GM18858 (cell line): ENCODE measurements at regions not wholly inside any gene's neighbourhood (a gene's known extent, or its start where the extent isn't known, plus 50 kb on each side); places are given as distances from the start of the nearest gene placed in this dataset.
"Not testable (repeated sequence)": the region's sequence is repeated elsewhere in the genome, so short reads cannot be mapped to it uniquely, and the experiment has no call there.

ENCODE experiments used
- ATAC-seq: cut with Tn5 transposase; IDR thresholded peaks from one replicate; pipeline ENCODE4 v1.9.1; 2021; ENCODE audit not compliant: unreplicated experiment

- no peak for ATAC-seq
These were observed 97.3 kb downstream of the CCDC71L start for GRCh38 chr7:106563466-106564150.

GRCh38 chr7:106562711-106563366 is 98.1 kb downstream of the CCDC71L start:
- no peak for ATAC-seq

GRCh38 chr7:106561666-106562411 is 99.1 kb downstream of the CCDC71L start:
- no peak for ATAC-seq

GRCh38 chr7:106561151-106561550 is 99.8 kb downstream of the CCDC71L start:
- ATAC-seq, result no peak

- ATAC-seq, result no peak
These were observed 100.5 kb downstream of the CCDC71L start for GRCh38 chr7:106560482-106560881.

- not testable (repeated sequence) for ATAC-seq
These were observed 104.7 kb downstream of the CCDC71L start for GRCh38 chr7:106556244-106556643.

GRCh38 chr7:106554623-106555022 is 106.3 kb downstream of the CCDC71L start:
- ATAC-seq, result not testable (repeated sequence)

- ATAC-seq, result no peak
These were observed 107.5 kb downstream of the CCDC71L start for GRCh38 chr7:106553446-106553836.

- ATAC-seq, result peak; percentile 97
These were observed 108.1 kb downstream of the CCDC71L start for GRCh38 chr7:106552645-106553445.

- ATAC-seq, result no peak
These were observed 109.0 kb downstream of the CCDC71L start for GRCh38 chr7:106551936-106552335.

- no peak for ATAC-seq
These were observed 112.5 kb downstream of the CCDC71L start for GRCh38 chr7:106548491-106548890.

GRCh38 chr7:106545275-106545674 is 115.7 kb downstream of the CCDC71L start:
- ATAC-seq, result no peak

- ATAC-seq, result no peak
These were observed 117.7 kb downstream of the CCDC71L start for GRCh38 chr7:106543221-106543757.

GRCh38 chr7:106542550-106543220 is 118.3 kb downstream of the CCDC71L start:
- ATAC-seq, result peak; percentile 67

GRCh38 chr7:106538638-106539037 is 122.3 kb downstream of the CCDC71L start:
- ATAC-seq, result no peak

- no peak for ATAC-seq
These were observed 123.8 kb downstream of the CCDC71L start for GRCh38 chr7:106537119-106537518.

- no peak for ATAC-seq
These were observed 124.9 kb downstream of the CCDC71L start for GRCh38 chr7:106536079-106536478.

GRCh38 chr7:106535234-106535932 is 125.6 kb downstream of the CCDC71L start:
- no peak for ATAC-seq

- ATAC-seq, result no peak
These were observed 126.6 kb downstream of the CCDC71L start for GRCh38 chr7:106534271-106534846.
